Sigmoid colon (tissue), 6 donors: ENCODE measurements at regions not wholly inside any gene's neighbourhood (a gene's known extent, or its start where the extent isn't known, plus 50 kb on each side); places are given as distances from the start of the nearest gene placed in this dataset.

Experiments used
- DNase-seq: peaks from one replicate; pipeline ENCODE4 v3.0.0-alpha.2; 2019
- H3K27ac ChIP-seq, 4 donors: fragments of 200-600 bp; sonication (generic); one replicate each; pipeline ENCODE4 v1.5.1; 2016 to 2019; ENCODE audit warnings: mild to moderate bottlenecking in 1 of 4
- H3K27me3 ChIP-seq, 3 donors: fragments of 200-600 bp; sonication (generic); one replicate each; pipeline ENCODE4 v1.5.1; 2019; ENCODE audit warnings: mild to moderate bottlenecking in 1 of 3
- H3K36me3 ChIP-seq, 4 donors: fragments of 200-600 bp; sonication (generic); one replicate each; pipeline ENCODE4 v1.5.1; 2016 to 2019
- H3K4me1 ChIP-seq, 4 donors: fragments of 200-600 bp; sonication (generic); one replicate each; pipeline ENCODE4 v1.5.1; 2017 to 2019
- H3K4me3 ChIP-seq, 4 donors: fragments of 200-600 bp; sonication (generic); one replicate each; pipeline ENCODE4 v1.5.1; 2017 to 2019; ENCODE audit warnings: mild to moderate bottlenecking in 2 of 4, moderate library complexity in 1 of 4
- H3K9me3 ChIP-seq, 4 donors: fragments of 200-600 bp in 3 of 4; sonication (generic) in 3 of 4; one replicate each; pipeline versions ENCODE4 v1.5.1 to v1.6.1; 2013 to 2019
- EP300 ChIP-seq, 4 donors: sonication (generic); formaldehyde crosslinking; IDR thresholded peaks; one replicate each; pipeline ENCODE4 v1.6.1; 2017; ENCODE audit warnings: antibody characterized with exemption in 4 of 4
- POLR2A ChIP-seq, 2 donors: fragments of 450-650 bp; IDR thresholded peaks; one replicate each; pipeline ENCODE4 v1.6.1; 2016; ENCODE audit warnings: antibody characterized with exemption in 2 of 2, mild to moderate bottlenecking in 2 of 2, moderate library complexity in 2 of 2
- POLR2AphosphoS5 ChIP-seq, 4 donors: sonication (generic); formaldehyde crosslinking; IDR thresholded peaks; one replicate each; pipeline ENCODE4 v1.6.1; 2017; ENCODE audit warnings: antibody characterized with exemption in 4 of 4
- WGBS, 2 donors: extraction: QIAGEN DNeasy Blood & Tissue Kit; methylation state at CpG; one replicate each; pipeline ENCODE4 v1.1.7; 2013; 5-methylcytosine and 5-hydroxymethylcytosine counted together
- intact Hi-C: fragments of 100-400 bp; cut with DNase I; formaldehyde crosslinking; loops from one replicate; pipeline ENCODE4 v1.15.1; 2023
- TF ChIP-seq, protein P1 (sequence below), 4 experiments: fragments of 450-650 bp in 3 of 4; fragments of 200-600 bp in 1 of 4; IDR thresholded peaks; one replicate each; pipeline ENCODE4 v1.5.1; 2016 to 2019; ENCODE audit warnings: antibody characterized with exemption in 4 of 4, mild to moderate bottlenecking in 3 of 4, moderate library complexity in 2 of 4
- donor health status: healthy with polysubstance abuse.
- donor health status: healthy.

DNA sequence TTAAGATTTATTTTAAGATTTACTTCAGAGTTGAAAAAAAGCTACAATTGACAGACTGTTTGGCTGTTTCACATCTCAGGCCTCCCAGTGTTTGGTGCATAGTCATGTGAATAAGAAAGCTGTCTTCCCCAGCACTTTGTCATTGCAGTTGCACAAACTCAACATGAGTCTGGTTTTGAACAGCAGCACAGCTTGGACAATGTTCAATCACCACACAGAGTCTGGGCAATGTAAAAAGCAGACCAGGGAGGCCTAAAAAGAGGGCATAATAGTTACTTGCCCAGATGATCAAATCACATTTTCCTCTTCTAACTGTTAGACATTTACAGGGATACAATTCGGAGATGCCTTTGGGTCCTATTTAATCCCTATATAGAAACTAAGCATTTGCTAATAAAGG lies 1055.0 kb downstream of the RPA4 start:
- TF ChIP-seq POLR2AphosphoS5 (IDR thresholded peaks at IDR 0.05) (peak in 3 of 4 donors; percentile 11 to 47 (median 46)), POLR2A (IDR thresholded peaks at IDR 0.05) (no peak), EP300 (IDR thresholded peaks at IDR 0.05) (no peak)
- TF ChIP-seq, protein P1, sequence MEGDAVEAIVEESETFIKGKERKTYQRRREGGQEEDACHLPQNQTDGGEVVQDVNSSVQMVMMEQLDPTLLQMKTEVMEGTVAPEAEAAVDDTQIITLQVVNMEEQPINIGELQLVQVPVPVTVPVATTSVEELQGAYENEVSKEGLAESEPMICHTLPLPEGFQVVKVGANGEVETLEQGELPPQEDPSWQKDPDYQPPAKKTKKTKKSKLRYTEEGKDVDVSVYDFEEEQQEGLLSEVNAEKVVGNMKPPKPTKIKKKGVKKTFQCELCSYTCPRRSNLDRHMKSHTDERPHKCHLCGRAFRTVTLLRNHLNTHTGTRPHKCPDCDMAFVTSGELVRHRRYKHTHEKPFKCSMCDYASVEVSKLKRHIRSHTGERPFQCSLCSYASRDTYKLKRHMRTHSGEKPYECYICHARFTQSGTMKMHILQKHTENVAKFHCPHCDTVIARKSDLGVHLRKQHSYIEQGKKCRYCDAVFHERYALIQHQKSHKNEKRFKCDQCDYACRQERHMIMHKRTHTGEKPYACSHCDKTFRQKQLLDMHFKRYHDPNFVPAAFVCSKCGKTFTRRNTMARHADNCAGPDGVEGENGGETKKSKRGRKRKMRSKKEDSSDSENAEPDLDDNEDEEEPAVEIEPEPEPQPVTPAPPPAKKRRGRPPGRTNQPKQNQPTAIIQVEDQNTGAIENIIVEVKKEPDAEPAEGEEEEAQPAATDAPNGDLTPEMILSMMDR (IDR thresholded peaks at IDR 0.05): no peak
- Histone ChIP-seq H3K4me1 (no peaks in the 10 kb centered on the region), H3K27me3 (no peaks in the 10 kb centered on the region), H3K27ac (no peak overlapping the region), H3K36me3 (no peaks in the 10 kb centered on the region), H3K9me3 (no peaks in the 10 kb centered on the region), H3K4me3 (no peak overlapping the region)
- DNase-seq: no peak
- intact Hi-C loops: no loop called here
- 74 to 78% methylated on average over 1 of the region's 1 CpG for WGBS, 2 donors

DNA sequence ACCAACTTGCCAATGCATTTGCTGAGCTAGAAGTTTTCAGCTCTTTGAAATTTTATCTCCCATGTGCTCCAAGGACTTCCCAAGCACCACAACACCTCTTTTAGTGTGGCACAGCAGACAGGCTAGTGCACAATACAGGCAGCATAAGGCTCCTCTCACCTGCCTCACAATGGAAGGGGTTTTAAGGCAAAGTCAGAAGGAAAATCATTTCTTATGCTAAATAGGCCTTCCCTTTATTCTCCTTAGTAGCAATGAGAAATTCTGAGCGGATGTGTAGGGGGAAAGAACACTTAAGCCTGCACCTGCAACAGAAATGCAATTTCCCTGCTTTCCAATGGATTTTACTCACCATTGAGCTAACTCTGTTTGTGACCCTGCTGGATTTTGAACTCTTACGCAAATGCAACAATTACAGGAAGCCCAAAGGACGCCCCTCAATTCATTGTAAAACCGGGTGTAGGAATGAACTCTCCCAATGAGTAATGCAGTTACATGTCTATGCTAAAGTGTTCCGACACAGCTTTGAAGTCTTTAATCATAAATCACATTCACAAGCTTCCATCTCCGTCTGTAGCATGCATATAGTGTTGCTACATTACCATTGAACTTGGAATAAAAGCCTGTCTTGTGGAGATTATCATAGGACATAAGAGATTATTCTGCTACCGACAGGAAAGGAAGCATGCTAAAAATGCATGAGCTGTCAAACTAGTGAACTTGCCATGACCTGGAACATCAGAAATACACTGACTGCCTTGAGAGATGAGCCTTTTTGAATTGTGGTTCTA lies 1084.9 kb downstream of the RPA4 start:
- Histone ChIP-seq H3K36me3 (no peaks in the 10 kb centered on the region), H3K9me3 (no peaks in the 10 kb centered on the region), H3K27me3 (no peaks in the 10 kb centered on the region), H3K27ac (no peak overlapping the region), H3K4me3 (no peak overlapping the region), H3K4me1 (no peaks in the 10 kb centered on the region)
- intact Hi-C loops: no loop called here
- WGBS, 2 donors: 53 to 72% methylated on average over 7 of the region's 7 CpGs
- TF ChIP-seq POLR2AphosphoS5 (IDR thresholded peaks at IDR 0.05) (no peak), EP300 (IDR thresholded peaks at IDR 0.05) (no peak)
- no peak for DNase-seq

DNA sequence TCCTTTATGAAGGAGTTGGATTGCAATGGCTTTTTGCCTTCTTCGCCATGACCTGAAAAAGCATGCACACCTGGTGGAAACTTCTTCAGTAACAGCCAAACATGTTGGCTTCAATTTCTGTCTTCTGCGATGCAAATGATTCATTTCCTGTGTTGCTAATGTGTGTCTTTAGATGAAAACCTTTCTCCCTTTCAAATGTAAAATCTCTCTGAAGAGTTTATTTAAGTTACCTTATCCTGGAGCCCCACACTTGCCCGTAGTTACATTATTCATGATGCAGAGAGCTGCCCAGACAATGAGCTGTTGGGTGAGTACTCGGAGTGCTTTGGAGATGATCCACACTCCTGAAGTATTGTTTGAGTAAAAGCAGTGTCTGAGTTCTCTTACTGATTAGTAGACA lies 1100.9 kb downstream of the RPA4 start:
- H3K27me3 ChIP-seq: no peaks in the 10 kb centered on the region
- no peaks in the 10 kb centered on the region for H3K36me3 ChIP-seq
- no peak overlapping the region for H3K27ac ChIP-seq
- intact Hi-C loops: no loop called here
- no peaks in the 10 kb centered on the region for H3K9me3 ChIP-seq
- WGBS, 2 donors: 59 to 74% methylated on average over 4 of the region's 4 CpGs
- DNase-seq: no peak
- no peak for TF ChIP-seq POLR2A (IDR thresholded peaks at IDR 0.05)
- TF ChIP-seq, protein P1 (IDR thresholded peaks at IDR 0.05): no peak
- TF ChIP-seq EP300 (IDR thresholded peaks at IDR 0.05): no peak
- no peak for TF ChIP-seq POLR2AphosphoS5 (IDR thresholded peaks at IDR 0.05)
- no peak overlapping the region for H3K4me3 ChIP-seq
- H3K4me1 ChIP-seq: no peaks in the 10 kb centered on the region

DNA sequence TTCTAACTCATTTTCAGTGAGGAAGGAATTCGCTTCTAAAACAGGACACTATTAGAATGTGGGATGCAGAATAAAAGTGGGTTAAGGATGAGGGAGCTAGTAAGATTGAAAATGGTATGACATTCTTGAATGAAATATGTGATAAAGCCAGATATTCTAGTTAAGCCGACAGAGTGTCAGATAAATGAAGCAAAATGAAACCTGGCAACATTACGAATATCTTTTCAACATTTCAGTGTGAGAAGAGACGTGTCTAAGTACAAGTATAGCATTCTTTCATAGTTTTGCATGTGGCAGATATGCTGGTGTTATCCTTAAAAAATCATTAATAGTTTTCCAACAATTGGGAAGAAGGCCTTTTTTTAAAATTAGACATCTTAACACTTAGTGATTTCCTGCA lies 1101.4 kb downstream of the RPA4 start:
- Histone ChIP-seq H3K4me3 (no peak overlapping the region), H3K4me1 (no peaks in the 10 kb centered on the region)
- intact Hi-C loops: no loop called here

DNA sequence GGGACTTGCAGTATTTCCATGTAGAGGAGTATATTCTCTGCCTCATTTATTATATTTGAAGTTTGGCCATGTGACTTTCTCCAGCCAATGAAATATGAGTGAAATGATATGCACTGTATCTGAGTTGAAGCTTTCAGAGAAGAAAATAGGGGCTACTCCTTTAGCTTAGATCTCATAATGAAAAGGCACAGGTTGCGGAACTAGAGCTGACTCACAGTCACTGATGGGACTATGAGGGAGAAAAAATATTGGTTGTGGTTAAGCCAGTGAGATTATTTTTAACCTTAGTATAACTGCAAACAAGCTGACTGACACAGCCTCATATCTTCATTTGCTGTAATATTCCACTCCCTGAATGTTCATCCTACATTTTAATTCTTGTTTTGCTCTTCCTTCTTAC lies 1104.3 kb downstream of the RPA4 start:
- Histone ChIP-seq H3K4me3 (no peak overlapping the region), H3K4me1 (no peaks in the 10 kb centered on the region), H3K9me3 (peaks cover 0 to 5% (median 0%) of the 10 kb centered on the region in 4 donors), H3K36me3 (no peaks in the 10 kb centered on the region), H3K27ac (no peak overlapping the region), H3K27me3 (peaks cover 0 to 5% (median 0%) of the 10 kb centered on the region in 3 donors)
- 97% methylated on average over 1 of the region's 1 CpG for WGBS, 2 donors
- no peak for DNase-seq
- intact Hi-C loops: no loop called here
- TF ChIP-seq, protein P1 (IDR thresholded peaks at IDR 0.05): no peak
- TF ChIP-seq POLR2A (IDR thresholded peaks at IDR 0.05) (no peak), EP300 (IDR thresholded peaks at IDR 0.05) (no peak), POLR2AphosphoS5 (IDR thresholded peaks at IDR 0.05) (no peak)

More for the DNA sequence above, 1101.4 kb downstream of the RPA4 start:
- WGBS, 2 donors: 85 to 90% methylated on average over 4 of the region's 4 CpGs
- no peaks in the 10 kb centered on the region for H3K36me3 ChIP-seq
- no peaks in the 10 kb centered on the region for H3K27me3 ChIP-seq
- H3K9me3 ChIP-seq: no peaks in the 10 kb centered on the region
- DNase-seq: no peak
- no peak overlapping the region for H3K27ac ChIP-seq
- TF ChIP-seq POLR2AphosphoS5 (IDR thresholded peaks at IDR 0.05) (no peak), POLR2A (IDR thresholded peaks at IDR 0.05) (no peak)
- TF ChIP-seq, protein P1 (IDR thresholded peaks at IDR 0.05): no peak
